NCI-H82 treated with DMSO at 0.1 percent for 48 hours (cell line): ENCODE measurements at regions not wholly inside any gene's neighbourhood (a gene's known extent, or its start where the extent isn't known, plus 50 kb on each side); places are given as distances from the start of the nearest gene placed in this dataset.
"Not testable (repeated sequence)": the region's sequence is repeated elsewhere in the genome, so short reads cannot be mapped to it uniquely, and the experiment has no call there.

Source experiments
- DNase-seq: peaks from one replicate; lab custom pipeline; 2025; ENCODE audit not compliant: unreplicated experiment; lab: John Stamatoyannopoulos, UW

DNA sequence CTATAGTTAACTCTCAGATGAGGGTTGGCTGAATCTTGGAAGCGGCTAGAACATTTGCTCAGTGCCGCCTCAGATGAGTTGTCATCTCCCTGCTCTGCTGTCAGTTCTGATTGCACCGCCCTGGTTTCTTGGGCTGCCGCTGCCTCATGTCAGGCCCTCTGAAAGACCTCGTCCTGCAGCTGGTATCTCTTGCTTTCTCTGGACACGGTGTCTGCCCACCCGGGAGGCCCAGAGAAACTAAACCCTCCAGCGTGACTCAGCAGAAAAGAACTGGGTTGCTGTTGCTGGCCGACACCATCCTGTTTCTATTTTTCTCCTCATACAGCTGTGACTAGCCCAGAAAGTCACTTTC lies 355.4 kb downstream of the CD83 start:
- no peak for DNase-seq

DNA sequence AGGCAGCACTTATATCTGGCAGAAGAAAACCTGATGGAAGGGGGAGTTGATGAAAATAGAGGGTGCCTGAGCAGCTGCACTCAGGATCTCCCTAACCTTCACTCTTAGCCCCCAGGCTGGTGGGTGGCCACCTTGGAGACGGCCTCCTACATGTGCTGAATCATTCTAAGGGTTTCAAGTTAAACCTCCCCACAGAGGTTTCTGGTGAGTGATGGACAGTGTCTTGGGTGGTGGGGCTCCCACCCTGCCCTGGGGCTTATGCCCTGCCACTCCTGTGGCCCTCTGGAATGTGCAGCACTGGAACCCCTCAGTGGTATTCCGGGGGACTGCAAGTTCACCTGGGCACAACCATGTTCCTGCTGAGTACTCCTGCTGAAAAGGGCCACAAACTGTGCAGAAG lies 357.2 kb downstream of the CD83 start:
- DNase-seq = no peak

DNA sequence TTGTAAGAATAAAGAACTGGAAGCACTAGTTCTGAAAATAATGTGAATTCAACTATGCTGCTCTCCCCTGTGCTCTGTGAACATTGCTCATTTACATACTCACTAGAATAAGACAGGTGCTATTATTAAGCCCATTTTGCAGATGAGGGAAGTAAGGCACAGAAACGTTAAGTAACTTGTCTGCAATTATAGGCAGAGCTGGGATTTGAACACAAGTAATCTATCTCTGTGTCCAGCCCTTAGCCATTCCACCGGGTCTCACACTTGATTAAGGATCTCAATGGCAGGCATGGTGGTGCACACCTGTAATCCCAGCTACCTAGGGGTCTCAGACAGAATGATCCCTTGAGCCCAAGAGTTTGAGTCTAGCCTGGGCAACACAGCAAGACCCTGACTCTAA lies 357.7 kb downstream of the CD83 start:
- DNase-seq = no peak

DNA sequence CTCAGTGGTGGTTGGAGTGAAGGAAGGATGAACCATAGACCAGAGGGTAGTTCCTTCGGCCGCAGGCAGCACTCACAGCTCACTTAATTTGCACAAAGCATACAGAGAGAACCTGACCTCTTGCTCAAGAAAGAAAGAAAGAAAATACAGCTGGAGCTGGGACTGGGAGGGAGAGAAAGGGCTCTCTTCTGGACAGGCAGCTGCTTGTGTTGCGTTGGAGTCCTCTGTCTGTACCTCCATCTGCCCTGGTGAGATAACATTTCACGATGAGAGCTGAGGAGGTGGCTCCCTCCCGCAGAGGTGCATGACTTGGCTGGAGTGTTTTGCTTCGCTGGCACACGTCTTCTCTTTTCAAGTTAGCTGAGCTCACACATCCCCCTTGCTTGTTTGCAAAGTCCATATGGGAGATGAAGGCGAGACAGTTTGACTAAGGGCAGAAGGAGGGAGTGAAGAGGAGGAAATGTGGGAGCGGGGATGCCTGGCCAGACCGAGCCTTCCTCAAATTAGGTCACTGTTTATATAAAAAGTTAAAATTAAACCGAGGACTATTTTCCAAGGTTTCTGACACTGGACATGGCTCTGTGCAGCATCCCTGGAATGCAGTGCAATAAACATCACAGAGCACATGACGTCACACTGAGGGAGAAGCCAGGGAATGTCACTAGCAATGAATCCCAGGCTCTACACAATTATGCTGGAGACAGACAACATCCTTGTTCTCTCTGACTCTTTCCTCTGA lies 359.4 kb downstream of the CD83 start:
- DNase-seq = no peak

DNA sequence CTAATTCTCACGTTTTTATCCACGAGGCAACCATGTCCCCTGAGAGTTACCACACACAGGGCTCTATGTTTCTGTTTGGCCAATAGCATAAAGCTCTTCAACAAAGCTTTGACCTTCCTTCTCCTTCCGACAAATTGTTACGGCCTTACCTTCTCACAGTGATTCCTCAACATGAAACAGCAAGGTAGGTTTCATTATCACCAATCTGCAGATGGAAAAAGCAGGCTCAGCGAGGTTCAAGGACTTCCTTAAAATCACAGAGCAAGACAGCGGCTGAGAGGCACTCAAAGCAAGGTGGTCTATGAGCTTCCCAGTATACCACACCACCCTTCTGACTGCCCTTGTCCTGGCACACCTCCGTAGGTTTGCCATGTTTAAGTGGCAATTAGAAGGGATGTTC lies 360.0 kb downstream of the CD83 start:
- no peak for DNase-seq

DNA sequence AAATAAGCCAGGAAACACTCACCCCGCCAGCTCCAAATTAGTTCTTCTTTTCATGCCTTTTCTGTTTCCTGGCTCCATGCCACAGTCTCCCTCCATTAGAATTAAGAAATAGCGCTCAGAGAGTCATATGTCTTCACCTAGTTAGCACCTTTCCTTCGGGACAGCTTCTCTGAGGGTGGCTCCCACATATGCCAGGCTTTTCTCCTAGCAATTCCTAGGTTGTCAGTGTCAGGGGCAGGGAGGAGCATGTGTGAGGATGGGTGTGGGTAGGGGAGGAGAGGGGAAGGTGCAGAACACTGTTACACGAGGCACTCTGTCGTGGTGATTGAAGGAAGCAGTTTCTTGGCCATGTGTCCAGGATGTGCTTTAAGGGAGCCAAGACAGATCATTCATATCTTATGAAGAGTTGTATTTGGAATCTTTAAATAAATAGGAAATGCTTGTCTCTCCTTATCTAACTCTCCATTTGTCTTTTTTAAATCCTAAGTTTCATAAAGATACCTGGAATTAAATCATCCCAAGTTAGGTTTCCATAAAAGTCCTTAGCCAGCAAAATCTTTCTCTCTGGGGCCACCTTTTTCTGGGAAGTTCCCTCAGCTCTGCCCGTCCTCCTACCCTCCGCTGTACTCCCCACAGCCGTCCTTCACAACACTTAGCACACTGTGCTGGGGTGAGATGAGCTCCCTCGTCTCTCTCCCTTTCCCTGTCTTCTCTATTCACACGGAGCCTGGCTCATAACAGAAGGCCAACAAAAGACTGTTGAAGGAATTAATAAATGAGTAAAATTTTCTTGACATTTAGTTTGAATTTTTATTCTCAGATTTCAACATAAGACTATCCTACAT lies 361.0 kb downstream of the CD83 start:
- no peak for DNase-seq

DNA sequence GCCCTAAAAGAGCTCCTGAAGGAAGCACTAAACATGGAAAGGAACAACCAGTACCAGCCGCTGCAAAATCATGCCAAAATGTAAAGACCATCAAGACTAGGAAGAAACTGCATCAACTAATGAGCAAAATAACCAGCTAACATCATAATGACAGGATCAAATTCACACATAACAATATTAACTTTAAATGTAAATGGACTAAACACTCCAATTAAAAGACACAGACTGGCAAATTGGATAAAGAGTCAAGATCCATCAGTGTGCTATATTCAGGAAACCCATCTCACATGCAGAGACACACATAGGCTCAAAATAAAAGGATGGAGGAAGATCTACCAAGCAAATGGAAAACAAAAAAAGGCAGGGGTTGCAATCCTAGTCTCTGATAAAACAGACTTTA lies 364.4 kb downstream of the CD83 start:
- DNase-seq = not testable (repeated sequence)

DNA sequence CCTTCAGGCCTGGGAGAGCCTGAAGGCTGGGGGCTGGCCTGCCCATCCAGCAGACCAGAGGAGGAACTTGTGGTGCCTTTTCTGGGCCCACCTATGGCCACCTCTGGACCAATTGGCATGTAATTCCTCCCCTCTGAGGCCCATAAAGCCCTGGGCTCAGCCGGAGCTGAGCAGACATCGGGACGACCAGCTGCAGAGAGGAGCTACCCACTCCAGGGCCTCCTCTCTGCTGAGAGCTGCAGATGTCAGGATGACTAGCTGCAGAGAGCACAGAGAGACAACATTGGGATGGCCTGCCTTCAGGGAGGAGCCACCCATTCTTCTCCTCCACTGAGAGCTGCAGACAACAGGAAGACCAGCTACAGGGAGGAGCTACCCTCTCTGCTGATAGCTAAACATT lies 370.1 kb downstream of the CD83 start:
- DNase-seq = no peak

DNA sequence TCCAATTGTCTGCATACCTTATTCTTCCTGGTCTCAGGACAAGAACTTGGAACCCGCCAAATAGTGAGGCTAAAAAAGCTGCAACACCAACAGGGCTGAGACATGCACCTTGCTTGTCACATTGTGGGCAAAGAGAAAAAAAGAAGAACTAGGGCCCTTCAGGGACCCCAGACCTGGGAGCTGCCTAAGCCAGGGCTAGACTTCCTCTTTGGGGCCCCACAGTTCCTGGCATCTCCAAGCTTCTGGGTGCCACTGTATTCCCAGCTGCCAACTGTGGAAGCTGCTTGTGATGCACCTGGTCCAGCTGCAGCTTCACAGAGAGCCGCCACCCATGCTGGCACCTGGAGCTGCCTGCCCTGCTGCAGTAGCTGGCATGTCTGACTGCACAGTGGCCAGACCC lies 370.6 kb downstream of the CD83 start:
- no peak for DNase-seq

DNA sequence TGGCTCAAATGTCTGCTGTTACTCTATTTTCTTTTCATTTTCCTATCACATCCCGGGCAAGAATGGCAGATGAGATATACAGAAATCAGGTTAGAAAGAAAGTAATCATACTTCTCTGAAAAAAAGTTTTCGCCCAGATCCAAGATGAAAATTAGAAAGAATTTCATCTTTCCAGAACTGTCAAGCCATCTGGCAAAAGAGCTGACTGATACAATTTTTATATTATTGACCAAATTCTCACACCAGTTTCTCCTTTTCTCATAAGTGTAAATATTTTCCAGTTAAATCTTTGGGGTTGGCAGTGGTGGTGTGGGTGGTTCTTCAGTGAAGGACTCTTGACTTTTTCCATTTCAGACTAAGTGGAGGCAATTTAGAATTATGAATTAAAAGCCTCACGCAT lies 371.9 kb downstream of the CD83 start:
- no peak for DNase-seq

DNA sequence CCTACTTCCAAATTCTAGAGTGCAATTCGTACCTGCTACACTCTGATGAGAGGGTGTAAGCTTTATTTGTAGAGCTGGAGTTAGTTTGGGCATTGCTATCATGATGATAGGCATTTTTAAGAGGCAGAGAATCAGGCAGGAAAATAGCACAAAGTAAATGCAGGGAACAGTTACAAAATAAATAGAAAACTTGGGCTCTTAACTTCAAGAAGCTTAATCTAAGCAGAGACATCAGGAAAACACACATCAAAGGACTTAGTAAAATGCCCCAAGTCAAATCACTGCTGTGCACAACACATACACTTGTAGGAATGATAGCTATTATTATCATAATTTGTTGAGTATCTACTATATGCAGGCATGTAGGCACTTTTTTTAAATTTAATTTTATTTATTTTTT lies 381.2 kb downstream of the CD83 start:
- no peak for DNase-seq

DNA sequence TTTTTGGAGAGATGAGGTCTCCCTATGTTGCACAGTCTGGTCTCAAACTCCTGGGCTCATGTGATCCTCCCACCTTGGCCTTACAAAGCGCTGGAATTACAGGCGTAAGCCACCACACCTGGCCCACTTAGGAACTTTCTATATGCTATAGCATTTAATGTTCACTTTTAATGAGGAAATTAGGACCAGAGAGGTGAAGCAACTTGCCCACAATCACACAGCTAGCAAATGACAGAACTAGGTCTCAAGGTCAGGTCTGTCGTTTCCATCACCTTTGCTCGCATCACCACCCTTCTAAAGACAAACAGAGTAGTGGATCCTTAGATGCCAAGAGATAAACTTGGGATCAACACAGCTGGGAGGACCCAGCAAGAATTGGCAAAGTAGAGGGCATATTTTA lies 381.7 kb downstream of the CD83 start:
- DNase-seq = no peak

DNA sequence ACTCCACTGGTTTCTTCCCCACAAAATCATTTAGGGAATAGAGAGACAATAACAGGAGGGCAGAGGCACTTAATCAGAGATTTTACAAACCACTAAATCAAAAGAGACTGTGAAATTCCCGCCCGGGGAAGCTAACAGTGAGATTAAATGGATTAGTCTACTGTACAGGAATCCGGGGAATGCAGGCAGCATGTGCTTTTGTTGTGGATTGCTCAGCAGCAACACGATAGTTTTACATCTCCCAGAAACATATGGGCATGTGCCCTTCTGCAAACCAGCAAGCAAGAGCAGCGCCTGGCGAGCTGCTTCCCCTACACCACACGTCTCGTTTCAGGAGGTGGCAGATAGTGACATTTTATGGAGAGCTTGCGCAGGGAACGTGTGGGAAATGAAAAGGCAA lies 382.3 kb downstream of the CD83 start:
- peak; percentile 90 for DNase-seq

DNA sequence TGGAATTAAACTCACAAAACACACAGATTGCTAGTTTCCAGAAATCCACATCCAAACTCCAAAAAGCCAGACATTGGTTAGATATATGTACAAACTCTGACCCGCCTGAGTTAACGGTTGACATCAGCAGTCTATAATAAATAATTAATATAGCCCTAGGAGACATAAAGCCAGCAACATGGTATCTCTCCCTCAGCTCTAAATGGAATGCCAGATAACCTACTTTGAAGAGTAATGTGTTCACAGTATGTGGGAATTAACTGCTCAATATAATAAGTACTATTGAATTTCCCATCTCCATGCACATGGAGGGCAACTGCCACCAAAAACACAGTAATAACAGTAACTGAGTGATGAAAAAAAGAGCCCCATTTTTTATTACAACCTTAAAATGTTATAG lies 383.2 kb downstream of the CD83 start:
- DNase-seq = no peak

DNA sequence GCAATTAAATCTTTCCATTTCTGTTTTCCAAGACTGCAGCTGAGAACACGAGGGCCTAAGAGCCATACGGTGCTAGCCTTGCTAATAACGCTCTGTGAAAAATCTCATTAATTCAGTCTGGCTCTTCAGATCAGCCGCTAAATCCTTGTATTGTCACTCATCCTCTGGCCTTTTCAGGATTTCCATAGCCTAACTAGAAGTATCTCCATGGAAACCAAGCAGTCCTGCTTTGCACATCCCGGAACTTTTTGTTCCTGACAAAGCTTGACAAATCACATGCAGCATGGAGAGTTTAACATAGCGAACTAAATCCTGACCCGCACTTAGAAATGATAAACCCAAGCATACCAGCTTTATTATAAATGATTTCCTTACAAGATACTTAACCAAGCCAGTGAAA lies 383.7 kb downstream of the CD83 start:
- peak; percentile 95 for DNase-seq

DNA sequence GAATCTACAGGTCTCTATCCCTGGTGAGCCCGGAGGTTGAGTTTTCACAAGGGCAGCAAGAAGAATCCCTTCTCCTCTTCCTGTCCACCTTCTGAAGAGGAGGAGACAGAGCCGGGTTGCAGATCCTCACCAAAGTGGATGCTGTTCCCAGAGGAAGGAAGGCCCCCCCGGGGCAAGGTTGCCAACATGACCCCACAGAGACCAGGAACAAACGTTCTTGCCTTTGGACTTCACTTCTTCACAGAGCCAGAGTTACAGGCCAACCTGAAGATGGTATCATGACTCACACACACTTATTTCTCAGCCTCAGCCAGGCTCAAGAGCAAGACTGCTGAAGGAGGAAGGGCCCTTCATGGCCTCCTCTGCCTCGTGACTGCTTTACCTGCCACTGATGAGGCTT lies 384.3 kb downstream of the CD83 start:
- DNase-seq = no peak

DNA sequence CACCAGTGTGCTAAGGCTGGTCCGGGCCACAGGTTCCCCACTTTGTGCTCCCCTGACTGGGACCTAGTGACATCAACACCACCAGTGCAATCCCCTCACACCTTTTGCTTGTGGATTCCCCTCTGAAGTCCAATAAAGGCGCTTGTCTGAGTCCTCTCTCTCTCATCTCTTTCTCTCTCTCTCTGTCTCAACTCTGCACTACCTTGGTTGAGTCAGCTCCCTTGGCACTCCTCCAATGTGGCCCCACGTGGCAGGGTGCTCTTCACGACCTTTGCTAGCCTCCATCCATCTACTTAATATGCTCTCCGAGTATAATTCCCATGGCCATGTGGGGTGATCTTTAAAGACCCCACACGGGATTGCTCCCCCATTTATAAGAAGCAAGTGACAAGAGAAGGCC lies 385.0 kb downstream of the CD83 start:
- DNase-seq = no peak

DNA sequence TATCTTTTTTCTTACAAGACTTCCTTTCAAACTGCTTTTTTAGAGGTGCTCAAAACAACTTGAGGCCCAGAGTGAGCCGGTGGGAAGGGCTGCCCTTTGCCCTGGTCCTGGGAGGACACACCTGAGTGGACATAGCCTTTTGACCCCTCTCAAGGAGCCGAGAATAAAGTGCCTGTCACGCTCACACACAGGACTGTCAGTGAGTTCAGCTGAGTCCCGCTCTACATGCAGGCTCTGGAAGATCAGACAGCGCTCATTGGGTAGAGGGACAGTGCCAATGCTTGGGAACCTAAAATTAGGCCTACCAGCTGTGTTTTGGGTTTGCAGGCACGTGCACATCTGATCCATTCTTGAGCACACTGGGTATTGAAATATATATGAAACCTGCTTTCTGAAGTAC lies 387.8 kb downstream of the CD83 start:
- DNase-seq = no peak

DNA sequence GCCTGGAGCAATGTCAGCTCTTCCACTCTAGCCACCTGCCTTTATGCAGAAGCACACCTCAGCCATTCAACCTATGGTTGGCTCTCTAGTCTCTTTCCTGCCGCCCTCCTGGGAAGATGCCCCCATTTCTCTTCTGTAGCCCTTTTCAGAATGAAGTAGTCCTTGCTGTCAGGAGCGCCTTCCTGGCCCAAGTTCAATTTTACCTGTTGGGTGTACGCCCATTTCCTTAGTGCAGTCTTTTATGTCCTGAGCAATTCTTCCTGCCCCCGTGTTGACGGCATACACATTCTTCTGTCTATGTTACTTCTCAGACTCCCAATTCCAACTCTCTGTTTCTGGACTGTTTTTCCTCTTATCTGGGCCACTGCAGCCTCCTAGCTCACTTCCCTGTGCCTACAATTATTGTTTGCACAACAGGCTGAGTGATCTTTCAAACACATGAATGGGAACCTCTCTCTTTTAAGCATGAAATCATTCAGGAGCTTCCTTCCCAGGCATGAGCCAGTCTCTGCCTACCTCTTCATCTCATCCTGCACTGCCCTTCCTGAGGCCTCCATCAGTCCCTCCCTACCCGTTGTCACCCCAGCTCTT lies 389.2 kb downstream of the CD83 start:
- no peak for DNase-seq

DNA sequence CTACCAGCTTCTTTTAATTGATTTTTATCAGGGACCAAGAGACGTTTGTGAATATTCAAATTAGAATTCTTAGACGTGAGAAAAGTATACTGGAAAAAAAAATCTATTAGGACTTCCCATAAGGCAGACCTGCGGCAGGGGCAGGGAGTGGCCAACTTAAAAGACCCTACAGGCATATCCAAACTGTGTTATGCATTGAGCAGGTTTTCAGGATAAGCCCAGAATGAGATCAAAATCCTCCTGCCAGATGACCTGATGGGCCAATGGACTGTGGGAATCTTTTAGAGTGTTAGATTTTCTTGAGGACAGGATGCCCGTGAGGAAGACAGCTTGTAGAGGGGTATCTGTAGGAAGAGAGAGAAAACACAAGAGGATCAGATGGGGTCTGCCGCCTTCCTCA lies 391.5 kb downstream of the CD83 start:
- DNase-seq = no peak

DNA sequence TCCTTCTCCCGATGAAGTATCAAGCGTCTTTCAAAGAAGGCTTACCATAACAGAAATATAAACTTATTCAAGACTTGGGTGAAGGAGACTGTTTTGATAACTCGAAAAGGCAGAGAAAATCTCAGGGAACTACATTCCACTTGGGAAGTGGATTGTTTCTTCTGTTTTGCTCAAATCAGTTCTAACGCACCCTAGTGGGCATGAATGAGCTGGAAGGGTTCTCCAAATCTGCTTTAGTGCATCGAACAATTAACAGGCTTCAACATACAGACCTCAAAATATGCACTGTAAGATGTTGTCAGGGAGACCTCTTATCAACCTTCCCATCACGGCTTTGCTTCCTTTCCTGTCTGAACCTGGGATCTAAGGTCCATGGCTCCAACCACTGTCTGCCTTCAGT lies 392.5 kb downstream of the CD83 start:
- DNase-seq = no peak

DNA sequence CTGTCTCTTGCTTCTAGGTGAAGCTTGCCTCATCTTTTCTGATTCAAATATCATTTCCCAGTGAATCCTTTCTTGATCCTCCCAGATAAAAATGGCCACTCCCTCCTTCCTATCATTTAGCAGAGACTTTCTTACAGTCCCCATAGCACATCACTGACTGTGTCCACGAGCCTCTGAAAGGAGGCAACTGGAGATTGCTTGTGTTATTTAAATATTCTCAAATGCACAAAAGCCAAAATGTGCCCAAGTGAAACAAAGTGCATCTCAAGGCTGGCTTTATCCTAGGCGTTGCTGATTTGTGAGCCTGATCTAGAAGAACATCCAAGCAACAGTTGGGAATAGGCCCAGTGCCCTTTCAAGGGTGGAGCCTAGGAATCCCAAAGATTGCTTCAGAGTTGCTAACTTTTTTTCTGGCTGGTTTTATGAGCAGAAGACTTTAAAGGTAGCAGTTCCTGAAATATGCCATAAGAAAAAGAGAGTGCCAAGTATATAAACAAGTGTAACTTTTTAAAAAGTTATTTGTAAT lies 393.6 kb downstream of the CD83 start:
- no peak for DNase-seq
